PFSK-1 (cell line): ENCODE measurements at regions not wholly inside any gene's neighbourhood (a gene's known extent, or its start where the extent isn't known, plus 50 kb on each side); places are given as distances from the start of the nearest gene placed in this dataset.

ENCODE experiments used
- FOXP2 ChIP-seq: optimal IDR thresholded peaks from 2 replicates; pipeline ENCODE3; 2011; ENCODE audit warnings: borderline replicate concordance, control low read depth, inconsistent platforms; ENCODE audit not compliant: insufficient read depth; ENCODE audit errors: extremely low read length, extremely low read depth
- POLR2AphosphoS5 ChIP-seq: IDR thresholded peaks from 2 replicates; pipeline ENCODE4 v1.6.1; 2012; ENCODE audit warnings: low read depth, mild to moderate bottlenecking, control low read depth, low read length, moderate library complexity
- REST ChIP-seq, 2 experiments: IDR thresholded peaks; 2 replicates each; pipeline versions ENCODE4 v1.6.1 to v1.8.0; 2011 to 2012; ENCODE audit warnings: low read depth in 2 of 2, low read length in 2 of 2, control low read depth in 1 of 2, inconsistent platforms in 1 of 2, mild to moderate bottlenecking in 1 of 2, moderate library complexity in 1 of 2; ENCODE audit not compliant: insufficient read depth in 1 of 2
- SIN3A ChIP-seq: IDR thresholded peaks from 2 replicates; pipeline ENCODE4 v1.6.1; 2012; ENCODE audit warnings: mild to moderate bottlenecking, low read length, moderate library complexity, borderline replicate concordance; ENCODE audit not compliant: insufficient read depth
- TAF1 ChIP-seq: IDR thresholded peaks from 2 replicates; pipeline ENCODE4 v1.6.1; 2012; ENCODE audit warnings: low read length, control low read depth, borderline replicate concordance; ENCODE audit not compliant: insufficient read depth

GRCh38 chr12:43241986-43242385 is 310.0 kb downstream of the ADAMTS20 start:
- TF ChIP-seq POLR2AphosphoS5 (no peak), SIN3A (no peak), TAF1 (no peak), FOXP2 (no peak), REST (IDR thresholded peaks at IDR 0.05; ENCODE audit: insufficient read depth in 1 of 2, low read depth in 2 of 2, low read length in 2 of 2) (no peak)

- TF ChIP-seq REST (IDR thresholded peaks at IDR 0.05; ENCODE audit: insufficient read depth in 1 of 2, low read depth in 2 of 2, low read length in 2 of 2) (no peak; a peak in 1 of 4 replicates), SIN3A (peak; percentile 22; the same call in 1 of the 2 replicates)
Observed at GRCh38 chr12:43238281-43238680, 313.7 kb downstream of the ADAMTS20 start.

GRCh38 chr12:43237238-43237879 is 314.6 kb downstream of the ADAMTS20 start:
- TF ChIP-seq TAF1 (no peak), SIN3A (no peak), POLR2AphosphoS5 (no peak), FOXP2 (no peak), REST (IDR thresholded peaks at IDR 0.05; ENCODE audit: insufficient read depth in 1 of 2, low read depth in 2 of 2, low read length in 2 of 2) (no peak)

- TF ChIP-seq POLR2AphosphoS5 = no peak
- no peak for TF ChIP-seq TAF1
- no peak for TF ChIP-seq REST (IDR thresholded peaks at IDR 0.05; ENCODE audit: insufficient read depth in 1 of 2, low read depth in 2 of 2, low read length in 2 of 2)
- no peak for TF ChIP-seq SIN3A
- no peak for TF ChIP-seq FOXP2
Observed at GRCh38 chr12:43235721-43236120, 316.3 kb downstream of the ADAMTS20 start.

- TF ChIP-seq TAF1 = no peak
- no peak for TF ChIP-seq SIN3A
Observed at GRCh38 chr12:43233861-43234260, 318.1 kb downstream of the ADAMTS20 start.
